ENCODE measurements at regions not wholly inside any gene's neighbourhood (a gene's known extent, or its start where the extent isn't known, plus 50 kb on each side); places are given as distances from the start of the nearest gene placed in this dataset.

GRCh38 chr7:68965351-68965750 is 632.9 kb upstream of the AUTS2 start:
- TF ChIP-seq, protein P1, sequence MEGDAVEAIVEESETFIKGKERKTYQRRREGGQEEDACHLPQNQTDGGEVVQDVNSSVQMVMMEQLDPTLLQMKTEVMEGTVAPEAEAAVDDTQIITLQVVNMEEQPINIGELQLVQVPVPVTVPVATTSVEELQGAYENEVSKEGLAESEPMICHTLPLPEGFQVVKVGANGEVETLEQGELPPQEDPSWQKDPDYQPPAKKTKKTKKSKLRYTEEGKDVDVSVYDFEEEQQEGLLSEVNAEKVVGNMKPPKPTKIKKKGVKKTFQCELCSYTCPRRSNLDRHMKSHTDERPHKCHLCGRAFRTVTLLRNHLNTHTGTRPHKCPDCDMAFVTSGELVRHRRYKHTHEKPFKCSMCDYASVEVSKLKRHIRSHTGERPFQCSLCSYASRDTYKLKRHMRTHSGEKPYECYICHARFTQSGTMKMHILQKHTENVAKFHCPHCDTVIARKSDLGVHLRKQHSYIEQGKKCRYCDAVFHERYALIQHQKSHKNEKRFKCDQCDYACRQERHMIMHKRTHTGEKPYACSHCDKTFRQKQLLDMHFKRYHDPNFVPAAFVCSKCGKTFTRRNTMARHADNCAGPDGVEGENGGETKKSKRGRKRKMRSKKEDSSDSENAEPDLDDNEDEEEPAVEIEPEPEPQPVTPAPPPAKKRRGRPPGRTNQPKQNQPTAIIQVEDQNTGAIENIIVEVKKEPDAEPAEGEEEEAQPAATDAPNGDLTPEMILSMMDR (IDR thresholded peaks at IDR 0.05): no peak
- TF ChIP-seq POLR2A (IDR thresholded peaks at IDR 0.05; ENCODE audit: low read depth): no peak
- TF ChIP-seq POLR2AphosphoS5 (IDR thresholded peaks at IDR 0.05): no peak

Measured in esophagus muscularis mucosa (tissue), 3 donors.